ENCODE measurements at regions not wholly inside any gene's neighbourhood (a gene's known extent, or its start where the extent isn't known, plus 50 kb on each side); places are given as distances from the start of the nearest gene placed in this dataset.

GRCh38 chr20:9940329-9940728, 94.5 kb upstream of the ANKEF1 start:
- no peaks in the 10 kb centered on the region for H3F3A ChIP-seq (ENCODE audit: control insufficient read depth, insufficient read depth)
- H3K27ac ChIP-seq (ENCODE audit: low read depth, low read length), result no peak overlapping the region
- TF ChIP-seq CTCF (IDR thresholded peaks at IDR 0.05; ENCODE audit: low read depth, low read length, poor library complexity, severe bottlenecking) (no peak), EZH2phosphoT487 (IDR thresholded peaks at IDR 0.05; ENCODE audit: borderline replicate concordance, low read length) (no peak)
- H3K9me3 ChIP-seq (ENCODE audit: control insufficient read depth, insufficient read depth, low read length), result no peaks in the 10 kb centered on the region
- H3K27me3 ChIP-seq (ENCODE audit: control insufficient read depth, low read length), result no peaks in the 10 kb centered on the region
- H3K36me3 ChIP-seq (ENCODE audit: control insufficient read depth, low read length), result no peaks in the 10 kb centered on the region
- no peak overlapping the region for H3K4me3 ChIP-seq (ENCODE audit: low read length)
- H3K4me1 ChIP-seq (ENCODE audit: control insufficient read depth, low read length), result no peaks in the 10 kb centered on the region
- no peaks in the 10 kb centered on the region for H3K9me2 ChIP-seq (replicated peaks; ENCODE audit: control insufficient read depth, low read length)
- no peaks in the 10 kb centered on the region for H3K79me2 ChIP-seq (ENCODE audit: control insufficient read depth, low read length)
- H3K4me2 ChIP-seq (ENCODE audit: low read length), result no peak overlapping the region
- no peaks in the 10 kb centered on the region for H4K20me1 ChIP-seq (ENCODE audit: control insufficient read depth, insufficient read depth, low read depth, low read length)

GRCh38 chr20:9939231-9939630, 95.6 kb upstream of the ANKEF1 start:
- Histone ChIP-seq H3F3A (ENCODE audit: control insufficient read depth, insufficient read depth) (no peaks in the 10 kb centered on the region), H3K27me3 (ENCODE audit: control insufficient read depth, low read length) (no peaks in the 10 kb centered on the region), H3K4me2 (ENCODE audit: low read length) (no peak overlapping the region), H3K9me2 (replicated peaks; ENCODE audit: control insufficient read depth, low read length) (no peaks in the 10 kb centered on the region), H3K4me1 (ENCODE audit: control insufficient read depth, low read length) (no peaks in the 10 kb centered on the region), H3K27ac (ENCODE audit: low read depth, low read length) (no peak overlapping the region), H3K36me3 (ENCODE audit: control insufficient read depth, low read length) (no peaks in the 10 kb centered on the region), H3K79me2 (ENCODE audit: control insufficient read depth, low read length) (no peaks in the 10 kb centered on the region), H3K9me3 (ENCODE audit: control insufficient read depth, insufficient read depth, low read length) (no peaks in the 10 kb centered on the region), H3K4me3 (ENCODE audit: low read length) (no peak overlapping the region), H4K20me1 (ENCODE audit: control insufficient read depth, insufficient read depth, low read depth, low read length) (no peaks in the 10 kb centered on the region)
- TF ChIP-seq EZH2phosphoT487 (IDR thresholded peaks at IDR 0.05; ENCODE audit: borderline replicate concordance, low read length) (no peak), CTCF (IDR thresholded peaks at IDR 0.05; ENCODE audit: low read depth, low read length, poor library complexity, severe bottlenecking) (no peak)

- TF ChIP-seq CTCF (IDR thresholded peaks at IDR 0.05; ENCODE audit: low read depth, low read length, poor library complexity, severe bottlenecking) (no peak), EZH2phosphoT487 (IDR thresholded peaks at IDR 0.05; ENCODE audit: borderline replicate concordance, low read length) (no peak)
- no peak overlapping the region for H3K4me3 ChIP-seq (ENCODE audit: low read length)
- no peaks in the 10 kb centered on the region for H3K9me2 ChIP-seq (replicated peaks; ENCODE audit: control insufficient read depth, low read length)
Observed at GRCh38 chr20:9935285-9935684, 96.4 kb upstream of the PAK5 start.

GRCh38 chr20:9930142-9930541, 91.3 kb upstream of the PAK5 start:
- Histone ChIP-seq H3K27me3 (ENCODE audit: control insufficient read depth, low read length) (no peaks in the 10 kb centered on the region), H3K4me2 (ENCODE audit: low read length) (no peak overlapping the region)

More at GRCh38 chr20:9935285-9935684, 96.4 kb upstream of the PAK5 start:
- H3F3A ChIP-seq (ENCODE audit: control insufficient read depth, insufficient read depth), result no peaks in the 10 kb centered on the region
- no peaks in the 10 kb centered on the region for H3K9me3 ChIP-seq (ENCODE audit: control insufficient read depth, insufficient read depth, low read length)
- H3K79me2 ChIP-seq (ENCODE audit: control insufficient read depth, low read length), result no peaks in the 10 kb centered on the region
- no peaks in the 10 kb centered on the region for H4K20me1 ChIP-seq (ENCODE audit: control insufficient read depth, insufficient read depth, low read depth, low read length)
- no peaks in the 10 kb centered on the region for H3K4me1 ChIP-seq (ENCODE audit: control insufficient read depth, low read length)
- H3K27ac ChIP-seq (ENCODE audit: low read depth, low read length), result no peak overlapping the region
- no peaks in the 10 kb centered on the region for H3K36me3 ChIP-seq (ENCODE audit: control insufficient read depth, low read length)
- no peaks in the 10 kb centered on the region for H3K27me3 ChIP-seq (ENCODE audit: control insufficient read depth, low read length)
- no peak overlapping the region for H3K4me2 ChIP-seq (ENCODE audit: low read length)

More at GRCh38 chr20:9930142-9930541, 91.3 kb upstream of the PAK5 start:
- H3K9me2 ChIP-seq (replicated peaks; ENCODE audit: control insufficient read depth, low read length), result no peaks in the 10 kb centered on the region
- no peak for TF ChIP-seq CTCF (IDR thresholded peaks at IDR 0.05; ENCODE audit: low read depth, low read length, poor library complexity, severe bottlenecking)
- no peak for TF ChIP-seq EZH2phosphoT487 (IDR thresholded peaks at IDR 0.05; ENCODE audit: borderline replicate concordance, low read length)
- no peak overlapping the region for H3K27ac ChIP-seq (ENCODE audit: low read depth, low read length)
- H3F3A ChIP-seq (ENCODE audit: control insufficient read depth, insufficient read depth), result no peaks in the 10 kb centered on the region
- H3K36me3 ChIP-seq (ENCODE audit: control insufficient read depth, low read length), result no peaks in the 10 kb centered on the region
- no peaks in the 10 kb centered on the region for H4K20me1 ChIP-seq (ENCODE audit: control insufficient read depth, insufficient read depth, low read depth, low read length)
- no peaks in the 10 kb centered on the region for H3K79me2 ChIP-seq (ENCODE audit: control insufficient read depth, low read length)
- no peaks in the 10 kb centered on the region for H3K9me3 ChIP-seq (ENCODE audit: control insufficient read depth, insufficient read depth, low read length)
- H3K4me1 ChIP-seq (ENCODE audit: control insufficient read depth, low read length), result no peaks in the 10 kb centered on the region
- H3K4me3 ChIP-seq (ENCODE audit: low read length), result no peak overlapping the region

Data from DOHH2 (cell line).